H9 (cell line): ENCODE measurements at regions not wholly inside any gene's neighbourhood (a gene's known extent, or its start where the extent isn't known, plus 50 kb on each side); places are given as distances from the start of the nearest gene placed in this dataset.

Source experiments
- DNase-seq: peaks from one replicate; pipeline ENCODE4 v3.0.0-alpha.2; 2017
- H2AFZ ChIP-seq: one replicate; pipeline ENCODE4 v1.6.1; 2013; ENCODE audit warnings: mild to moderate bottlenecking, low read length, control low read depth, moderate library complexity
- H2AK5ac ChIP-seq: 2 replicates; pipeline ENCODE4 v1.6.1; 2013; ENCODE audit warnings: low read length, control low read depth, mixed read lengths; ENCODE audit not compliant: insufficient read length
- H2BK120ac ChIP-seq: one replicate; pipeline ENCODE4 v1.6.1; 2013; ENCODE audit warnings: low read depth, mild to moderate bottlenecking, low read length, control low read depth, inconsistent platforms; ENCODE audit not compliant: poor library complexity, severe bottlenecking
- H2BK12ac ChIP-seq: 2 replicates; pipeline ENCODE4 v1.6.1; 2013; ENCODE audit warnings: low read length, control low read depth, mixed read lengths, low read depth; ENCODE audit not compliant: insufficient read length
- H2BK15ac ChIP-seq: 2 replicates; pipeline ENCODE4 v1.6.1; 2013; ENCODE audit warnings: low read depth, low read length, control low read depth
- H2BK20ac ChIP-seq: one replicate; pipeline ENCODE4 v1.6.1; 2013; ENCODE audit warnings: low read depth, mild to moderate bottlenecking, low read length, control low read depth, inconsistent platforms; ENCODE audit not compliant: poor library complexity, severe bottlenecking
- H2BK5ac ChIP-seq: 2 replicates; pipeline ENCODE4 v1.6.1; 2013; ENCODE audit warnings: low read length, control low read depth, mixed read lengths; ENCODE audit not compliant: insufficient read length
- H3K14ac ChIP-seq: 2 replicates; pipeline ENCODE4 v1.6.1; 2013; ENCODE audit warnings: low read length, control low read depth; ENCODE audit not compliant: insufficient read depth
- H3K18ac ChIP-seq: 2 replicates; pipeline ENCODE4 v1.6.1; 2013; ENCODE audit warnings: low read depth, mild to moderate bottlenecking, mixed read lengths, low read length, control low read depth; ENCODE audit not compliant: insufficient read length
- H3K23ac ChIP-seq: 2 replicates; pipeline ENCODE4 v1.6.1; 2013; ENCODE audit warnings: low read length, control low read depth, mixed read lengths, low read depth; ENCODE audit not compliant: insufficient read length
- H3K23me2 ChIP-seq: 2 replicates; pipeline ENCODE4 v1.6.1; 2013; ENCODE audit warnings: low read depth, mild to moderate bottlenecking, mixed read lengths, low read length, control low read depth; ENCODE audit not compliant: insufficient read length, poor library complexity, severe bottlenecking
- H3K27ac ChIP-seq: 2 replicates; pipeline ENCODE4 v1.5.1; 2013; ENCODE audit warnings: low read length, control low read depth, mixed read lengths, low read depth; ENCODE audit not compliant: insufficient read length
- H3K27me3 ChIP-seq: 2 replicates; pipeline ENCODE4 v1.6.1; 2013; ENCODE audit warnings: low read length, control low read depth, inconsistent platforms; ENCODE audit not compliant: insufficient read depth
- H3K4ac ChIP-seq: 2 replicates; pipeline ENCODE4 v1.6.1; 2013; ENCODE audit warnings: low read depth, mild to moderate bottlenecking, control low read depth, inconsistent platforms, low read length, moderate library complexity
- H3K4me1 ChIP-seq: 2 replicates; pipeline ENCODE4 v1.6.1; 2013; ENCODE audit warnings: low read length, control low read depth, inconsistent platforms; ENCODE audit not compliant: insufficient read depth
- H3K4me2 ChIP-seq: 2 replicates; pipeline ENCODE4 v1.6.1; 2013; ENCODE audit warnings: low read length, control low read depth, mixed read lengths; ENCODE audit not compliant: insufficient read length, insufficient read depth
- H3K56ac ChIP-seq: 2 replicates; pipeline ENCODE4 v1.6.1; 2013; ENCODE audit warnings: low read depth, mild to moderate bottlenecking, mixed read lengths, low read length, control low read depth; ENCODE audit not compliant: insufficient read length
- H3K79me1 ChIP-seq: 2 replicates; pipeline ENCODE4 v1.6.1; 2013; ENCODE audit warnings: low read depth, mild to moderate bottlenecking, moderate library complexity, low read length, control low read depth, inconsistent platforms; ENCODE audit not compliant: insufficient read depth, poor library complexity, severe bottlenecking
- H3K79me2 ChIP-seq: 2 replicates; pipeline ENCODE4 v1.6.1; 2013; ENCODE audit warnings: low read length, control low read depth, inconsistent platforms; ENCODE audit not compliant: insufficient read depth
- H3K9ac ChIP-seq: 2 replicates; pipeline ENCODE4 v1.6.1; 2013; ENCODE audit warnings: low read length, control low read depth, mixed read lengths; ENCODE audit not compliant: insufficient read length; ENCODE audit errors: extremely low read depth
- H3K9me3 ChIP-seq: one replicate; pipeline ENCODE4 v1.6.1; 2013; ENCODE audit warnings: low read depth, low read length, inconsistent platforms; ENCODE audit not compliant: control insufficient read depth
- H3T11ph ChIP-seq: one replicate; pipeline ENCODE4 v1.6.1; 2013; ENCODE audit warnings: mild to moderate bottlenecking, low read length, control low read depth, inconsistent platforms
- H4K20me1 ChIP-seq: one replicate; pipeline ENCODE4 v1.6.1; 2013; ENCODE audit not compliant: control insufficient read depth, insufficient read length, insufficient read depth
- H4K5ac ChIP-seq: 2 replicates; pipeline ENCODE4 v1.6.1; 2013; ENCODE audit warnings: low read depth, mild to moderate bottlenecking, mixed read lengths, low read length, control low read depth; ENCODE audit not compliant: insufficient read length
- H4K8ac ChIP-seq: replicated peaks from 2 replicates; pipeline ENCODE4 v1.6.1; 2013; ENCODE audit warnings: low read length, control low read depth, mixed read lengths, low read depth; ENCODE audit not compliant: insufficient read length
- H4K91ac ChIP-seq: 2 replicates; pipeline ENCODE4 v1.6.1; 2013; ENCODE audit warnings: low read depth, mild to moderate bottlenecking, moderate library complexity, mixed read lengths, low read length, control low read depth; ENCODE audit not compliant: insufficient read length
- H3K27ac Mint-ChIP-seq, 3 experiments: 2 replicates in 2 of 3; 3 replicates in 1 of 3; pipeline ENCODE4 v1.8.0; 2020 to 2021; ENCODE audit warnings: mixed read lengths in 3 of 3, mild to moderate bottlenecking in 1 of 3, moderate library complexity in 1 of 3
- H3K27me3 Mint-ChIP-seq: 2 replicates; pipeline ENCODE4 v1.8.0; 2021; ENCODE audit warnings: low read depth, mild to moderate bottlenecking, moderate library complexity, mixed read lengths
- H3K36me3 Mint-ChIP-seq, 3 experiments: 2 replicates in 2 of 3; 3 replicates in 1 of 3; pipeline ENCODE4 v1.8.0; 2020 to 2021; ENCODE audit warnings: low read depth in 3 of 3, mixed read lengths in 3 of 3; ENCODE audit not compliant: insufficient read depth in 1 of 3
- H3K4me1 Mint-ChIP-seq, 2 experiments: 2 replicates each; pipeline ENCODE4 v1.8.0; 2020; ENCODE audit warnings: mixed read lengths in 2 of 2
- H3K4me3 Mint-ChIP-seq, 2 experiments: 2 replicates in 1 of 2; 3 replicates in 1 of 2; pipeline ENCODE4 v1.8.0; 2020 to 2021; ENCODE audit warnings: mild to moderate bottlenecking in 2 of 2, mixed read lengths in 2 of 2, moderate library complexity in 1 of 2
- H3K9me3 Mint-ChIP-seq, 2 experiments: 2 replicates in 1 of 2; 3 replicates in 1 of 2; pipeline ENCODE4 v1.8.0; 2020; ENCODE audit warnings: mild to moderate bottlenecking in 2 of 2, mixed read lengths in 2 of 2, moderate library complexity in 1 of 2
- WGBS: extraction: QIAGEN DNeasy Blood & Tissue Kit; methylation state at CpG from one replicate; pipeline ENCODE4 v1.1.7; 2013; ENCODE audit warnings: missing lambda C conversion rate, low lambda C conversion rate, mixed read lengths; ENCODE audit not compliant: insufficient read length; ENCODE audit errors: extremely low coverage; 5-methylcytosine and 5-hydroxymethylcytosine counted together
- TF ChIP-seq, protein P1 (sequence below): fragments of 200-600 bp; sonication (generic); conservative IDR thresholded peaks from 3 replicates; pipeline ENCODE4 v1.8.0; 2021; ENCODE audit warnings: antibody characterized with exemption, mild to moderate bottlenecking

DNA sequence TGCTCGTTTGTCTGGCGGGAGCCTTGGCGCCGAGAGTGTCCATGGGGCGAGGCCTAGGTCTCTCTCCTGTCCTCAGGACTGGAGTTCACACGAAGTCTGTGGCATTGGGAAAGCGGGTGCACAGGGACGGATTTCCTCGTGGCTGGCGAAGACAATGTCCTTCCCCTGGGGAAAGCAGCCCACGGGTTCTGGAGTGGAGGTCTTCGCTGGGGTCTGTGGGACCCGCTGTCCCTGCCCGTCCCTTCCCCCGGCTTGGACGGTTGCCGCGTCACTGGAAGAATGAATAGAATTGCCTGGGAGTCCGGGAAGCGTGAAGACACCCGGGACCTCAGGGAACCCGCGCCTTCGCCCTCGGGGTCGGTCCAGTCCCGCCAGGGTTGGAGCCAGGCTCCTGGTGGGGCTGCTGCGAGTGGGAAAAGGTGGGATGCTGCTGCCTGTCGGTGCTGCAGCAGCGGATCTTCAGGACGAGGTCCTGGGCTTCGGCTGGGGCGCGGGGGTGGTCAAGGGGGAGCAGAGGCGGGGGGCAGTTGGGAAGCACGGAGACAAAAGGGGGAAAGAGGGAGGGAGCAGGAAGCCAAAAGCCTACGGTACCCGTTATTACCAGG, 441.8 kb upstream of the DEFB115 start:
- no peaks in the 10 kb centered on the region for H3K4me1 Mint-ChIP-seq
- Histone ChIP-seq H2BK120ac (no peak overlapping the region), H3K27ac (no peak overlapping the region), H2BK5ac (no peak overlapping the region), H2BK20ac (no peak overlapping the region), H3K9me3 (peaks cover 66% of the 10 kb centered on the region), H4K8ac (no peak overlapping the region), H4K20me1 (no peaks in the 10 kb centered on the region), H3K4me2 (no peak overlapping the region), H2AFZ (no peak overlapping the region), H3K14ac (no peak overlapping the region), H3K23ac (no peak overlapping the region), H3K18ac (no peak overlapping the region), H3K79me1 (no peaks in the 10 kb centered on the region), H3K27me3 (no peaks in the 10 kb centered on the region; the same call in 1 of the 2 replicates), H3K23me2 (no peaks in the 10 kb centered on the region), H3K56ac (no peak overlapping the region), H4K91ac (no peak overlapping the region), H2BK12ac (no peak overlapping the region), H3K79me2 (no peaks in the 10 kb centered on the region), H2AK5ac (no peak overlapping the region), H3K4ac (no peak overlapping the region), H3K4me1 (no peaks in the 10 kb centered on the region), H2BK15ac (no peak overlapping the region), H3K9ac (no peak overlapping the region), H3T11ph (no peak overlapping the region), H4K5ac (no peak overlapping the region)
- WGBS = no CpG with 5 or more reads among the region's 38 CpGs
- H3K27me3 Mint-ChIP-seq = peaks cover 10% of the 10 kb centered on the region
- no peaks in the 10 kb centered on the region for H3K9me3 Mint-ChIP-seq
- H3K36me3 Mint-ChIP-seq = peaks cover 16 to 22% (median 19%) of the 10 kb centered on the region in 3 experiments
- no peak overlapping the region for H3K27ac Mint-ChIP-seq
- TF ChIP-seq, protein P1, sequence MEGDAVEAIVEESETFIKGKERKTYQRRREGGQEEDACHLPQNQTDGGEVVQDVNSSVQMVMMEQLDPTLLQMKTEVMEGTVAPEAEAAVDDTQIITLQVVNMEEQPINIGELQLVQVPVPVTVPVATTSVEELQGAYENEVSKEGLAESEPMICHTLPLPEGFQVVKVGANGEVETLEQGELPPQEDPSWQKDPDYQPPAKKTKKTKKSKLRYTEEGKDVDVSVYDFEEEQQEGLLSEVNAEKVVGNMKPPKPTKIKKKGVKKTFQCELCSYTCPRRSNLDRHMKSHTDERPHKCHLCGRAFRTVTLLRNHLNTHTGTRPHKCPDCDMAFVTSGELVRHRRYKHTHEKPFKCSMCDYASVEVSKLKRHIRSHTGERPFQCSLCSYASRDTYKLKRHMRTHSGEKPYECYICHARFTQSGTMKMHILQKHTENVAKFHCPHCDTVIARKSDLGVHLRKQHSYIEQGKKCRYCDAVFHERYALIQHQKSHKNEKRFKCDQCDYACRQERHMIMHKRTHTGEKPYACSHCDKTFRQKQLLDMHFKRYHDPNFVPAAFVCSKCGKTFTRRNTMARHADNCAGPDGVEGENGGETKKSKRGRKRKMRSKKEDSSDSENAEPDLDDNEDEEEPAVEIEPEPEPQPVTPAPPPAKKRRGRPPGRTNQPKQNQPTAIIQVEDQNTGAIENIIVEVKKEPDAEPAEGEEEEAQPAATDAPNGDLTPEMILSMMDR = no peak
- no peak overlapping the region; a peak in 1 of 5 replicates for H3K4me3 Mint-ChIP-seq
- peak; percentile 31 for DNase-seq
